Peyer's patch (tissue), 4 donors: ENCODE measurements at regions not wholly inside any gene's neighbourhood (a gene's known extent, or its start where the extent isn't known, plus 50 kb on each side); places are given as distances from the start of the nearest gene placed in this dataset.

ENCODE experiments used
- DNase-seq, 3 donors: peaks; one replicate each; pipeline ENCODE4 v3.0.0-alpha.2; 2017 to 2019
- H3K27ac ChIP-seq, 4 donors: fragments of 200-600 bp; sonication (generic); one replicate each; pipeline ENCODE4 v1.5.1; 2016 to 2019
- H3K27me3 ChIP-seq, 2 donors: fragments of 200-600 bp; sonication (generic); one replicate each; pipeline ENCODE4 v1.5.1; 2019
- H3K36me3 ChIP-seq, 3 donors: fragments of 200-600 bp; sonication (generic); one replicate each; pipeline ENCODE4 v1.5.1; 2016 to 2019
- H3K4me1 ChIP-seq, 4 donors: fragments of 200-600 bp; sonication (generic); one replicate each; pipeline ENCODE4 v1.5.1; 2016 to 2019
- H3K4me3 ChIP-seq, 4 donors: fragments of 200-600 bp; sonication (generic); 1 replicate in 3 of 4; 2 replicates in 1 of 4; pipeline ENCODE4 v1.5.1; 2016 to 2019; ENCODE audit warnings: mild to moderate bottlenecking in 1 of 4
- H3K9me3 ChIP-seq, 4 donors: fragments of 200-600 bp; sonication (generic); one replicate each; pipeline ENCODE4 v1.5.1; 2016 to 2019; ENCODE audit warnings: mild to moderate bottlenecking in 1 of 4
- CTCF ChIP-seq, 6 experiments: fragments of 450-650 bp in 4 of 6; fragments of 200-600 bp in 2 of 6; sonication (generic) in 1 of 6; IDR thresholded peaks; one replicate each; pipeline ENCODE4 v1.5.1; 2017 to 2019; ENCODE audit warnings: antibody characterized with exemption in 6 of 6, mild to moderate bottlenecking in 3 of 6, moderate library complexity in 1 of 6
- POLR2A ChIP-seq, 2 donors: fragments of 450-650 bp; IDR thresholded peaks; one replicate each; pipeline ENCODE4 v1.5.1; 2017; ENCODE audit warnings: antibody characterized with exemption in 2 of 2, mild to moderate bottlenecking in 2 of 2, moderate library complexity in 2 of 2

- no peak for DNase-seq
- Histone ChIP-seq H3K4me1 (no peaks in the 10 kb centered on the region), H3K27ac (no peak overlapping the region), H3K9me3 (no peaks in the 10 kb centered on the region), H3K4me3 (no peak overlapping the region), H3K27me3 (no peaks in the 10 kb centered on the region), H3K36me3 (no peaks in the 10 kb centered on the region)
- TF ChIP-seq CTCF (IDR thresholded peaks at IDR 0.05) (no peak), POLR2A (IDR thresholded peaks at IDR 0.05) (no peak)
These were observed 1377.2 kb upstream of the MIR17HG start for GRCh38 chr13:89970353-89970709.

GRCh38 chr13:89977203-89977602 is 1370.3 kb upstream of the MIR17HG start:
- H3K36me3 ChIP-seq: no peaks in the 10 kb centered on the region
- TF ChIP-seq POLR2A (IDR thresholded peaks at IDR 0.05) (no peak), CTCF (IDR thresholded peaks at IDR 0.05) (no peak)
- no peak for DNase-seq
- H3K4me3 ChIP-seq: no peak overlapping the region
- H3K9me3 ChIP-seq: no peaks in the 10 kb centered on the region
- no peaks in the 10 kb centered on the region for H3K27me3 ChIP-seq
- no peak overlapping the region for H3K27ac ChIP-seq
- no peaks in the 10 kb centered on the region for H3K4me1 ChIP-seq

GRCh38 chr13:89980896-89981295 is 1366.6 kb upstream of the MIR17HG start:
- Histone ChIP-seq H3K4me1 (no peaks in the 10 kb centered on the region), H3K27me3 (no peaks in the 10 kb centered on the region), H3K9me3 (no peaks in the 10 kb centered on the region), H3K4me3 (no peak overlapping the region), H3K36me3 (no peaks in the 10 kb centered on the region), H3K27ac (no peak overlapping the region)
- TF ChIP-seq POLR2A (IDR thresholded peaks at IDR 0.05) (no peak), CTCF (IDR thresholded peaks at IDR 0.05) (no peak)
- no peak for DNase-seq

- H3K4me3 ChIP-seq: no peak overlapping the region
- DNase-seq: no peak
- no peaks in the 10 kb centered on the region for H3K27me3 ChIP-seq
- no peaks in the 10 kb centered on the region for H3K4me1 ChIP-seq
- H3K9me3 ChIP-seq: no peaks in the 10 kb centered on the region
- no peak for TF ChIP-seq POLR2A (IDR thresholded peaks at IDR 0.05)
- TF ChIP-seq CTCF (IDR thresholded peaks at IDR 0.05): no peak
- no peak overlapping the region for H3K27ac ChIP-seq
- H3K36me3 ChIP-seq: no peaks in the 10 kb centered on the region
These were observed 1364.9 kb upstream of the MIR17HG start for GRCh38 chr13:89982407-89983095.

- Histone ChIP-seq H3K4me3 (no peak overlapping the region), H3K36me3 (no peaks in the 10 kb centered on the region), H3K4me1 (no peaks in the 10 kb centered on the region), H3K9me3 (no peaks in the 10 kb centered on the region), H3K27ac (no peak overlapping the region), H3K27me3 (no peaks in the 10 kb centered on the region)
- DNase-seq: no peak
- TF ChIP-seq CTCF (IDR thresholded peaks at IDR 0.05): no peak
- TF ChIP-seq POLR2A (IDR thresholded peaks at IDR 0.05): no peak
These were observed 1359.3 kb upstream of the MIR17HG start for GRCh38 chr13:89988206-89988605.

- no peaks in the 10 kb centered on the region for H3K36me3 ChIP-seq
- no peaks in the 10 kb centered on the region for H3K9me3 ChIP-seq
- no peak overlapping the region for H3K27ac ChIP-seq
- H3K4me1 ChIP-seq: no peaks in the 10 kb centered on the region
- TF ChIP-seq CTCF (IDR thresholded peaks at IDR 0.05): no peak
- no peak for TF ChIP-seq POLR2A (IDR thresholded peaks at IDR 0.05)
- no peak for DNase-seq
- no peak overlapping the region for H3K4me3 ChIP-seq
- no peaks in the 10 kb centered on the region for H3K27me3 ChIP-seq
These were observed 1343.9 kb upstream of the MIR17HG start for GRCh38 chr13:90003566-90003965.
